H1 (cell line): ENCODE measurements at regions not wholly inside any gene's neighbourhood (a gene's known extent, or its start where the extent isn't known, plus 50 kb on each side); places are given as distances from the start of the nearest gene placed in this dataset.

Experiments used
- CTCF ChIA-PET: fragments of 300-600 bp; sonication (Branson Sonifier 250); formaldehyde crosslinking; loops from one replicate; lab custom pipeline; 2021; ENCODE audit not compliant: partially characterized antibody; lab: Charles Lee
- POLR2A ChIA-PET: fragments of 300-600 bp; sonication (Branson Sonifier 250); formaldehyde crosslinking; loops from one replicate; lab custom pipeline; 2021; ENCODE audit warnings: inconsistent platforms; ENCODE audit not compliant: partially characterized antibody; lab: Charles Lee
- DNase-seq, 2 experiments: peaks; one replicate each; pipeline versions ENCODE4 v3.0.0 to v3.0.0-alpha.2; 2010 to 2022; ENCODE audit warnings: low spot score in 2 of 2, low read depth in 1 of 2, mixed read lengths in 1 of 2
- FAIRE-seq: peaks from 2 replicates; lab custom pipeline; 2011; peaks lifted over from hg19 to GRCh38; lab: Jason Lieb, UNC
- H2AFZ ChIP-seq: 2 replicates; pipeline ENCODE4 v1.8.1; 2012; ENCODE audit warnings: low read length, inconsistent platforms
- H2AK5ac ChIP-seq: 2 replicates; pipeline ENCODE4 v1.6.1; 2013; ENCODE audit warnings: low read depth, low read length
- H2BK120ac ChIP-seq: replicated peaks from 2 replicates; pipeline ENCODE3; 2013; ENCODE audit warnings: low read depth, low read length, inconsistent platforms
- H2BK12ac ChIP-seq: 2 replicates; pipeline ENCODE4 v1.6.1; 2013; ENCODE audit warnings: low read depth, low read length
- H2BK15ac ChIP-seq: 2 replicates; pipeline ENCODE4 v1.6.1; 2013; ENCODE audit warnings: low read length
- H2BK20ac ChIP-seq: 2 replicates; pipeline ENCODE4 v1.6.1; 2013; ENCODE audit warnings: low read length
- H2BK5ac ChIP-seq: 2 replicates; pipeline ENCODE4 v1.6.1; 2013; ENCODE audit warnings: low read depth, low read length
- H3K14ac ChIP-seq: 2 replicates; pipeline ENCODE4 v1.6.1; 2013; ENCODE audit warnings: inconsistent platforms; ENCODE audit not compliant: insufficient read length
- H3K18ac ChIP-seq: 2 replicates; pipeline ENCODE4 v1.6.1; 2013; ENCODE audit warnings: low read length; ENCODE audit errors: extremely low read depth
- H3K23ac ChIP-seq: 2 replicates; pipeline ENCODE4 v1.6.1; 2013; ENCODE audit warnings: inconsistent platforms; ENCODE audit not compliant: insufficient read length
- H3K23me2 ChIP-seq: 2 replicates; pipeline ENCODE4 v1.6.1; 2013; ENCODE audit warnings: low read depth, low read length
- H3K27ac ChIP-seq: 2 replicates; pipeline ENCODE4 v1.6.1; 2011; ENCODE audit warnings: low read depth, low read length, inconsistent platforms
- H3K27me3 ChIP-seq, 4 experiments: replicated peaks in 1 of 4; 1 replicate in 1 of 4; 2 replicates in 3 of 4; pipeline versions ENCODE4 v1.6.1 to v1.8.1; 2011 to 2013; ENCODE audit warnings: low read length in 3 of 4, mild to moderate bottlenecking in 3 of 4, inconsistent platforms in 2 of 4, mixed read lengths in 2 of 4, moderate library complexity in 1 of 4; ENCODE audit not compliant: control insufficient read depth in 3 of 4, insufficient read depth in 3 of 4; ENCODE audit errors: extremely low read depth in 1 of 4
- H3K36me3 ChIP-seq, 4 experiments: 2 replicates each; pipeline versions ENCODE4 v1.6.1 to v1.8.1; 2011 to 2013; ENCODE audit warnings: mild to moderate bottlenecking in 4 of 4, low read length in 3 of 4, moderate library complexity in 2 of 4, control low read depth in 1 of 4, inconsistent platforms in 1 of 4; ENCODE audit not compliant: insufficient read depth in 4 of 4, control insufficient read depth in 2 of 4
- H3K4ac ChIP-seq: replicated peaks from 2 replicates; pipeline ENCODE3; 2013; ENCODE audit warnings: low read length, low read depth, mixed read lengths, inconsistent platforms; ENCODE audit not compliant: insufficient read length
- H3K4me1 ChIP-seq, 4 experiments: replicated peaks in 1 of 4; 1 replicate in 1 of 4; 2 replicates in 3 of 4; pipeline versions ENCODE4 v1.6.1 to v1.8.1; 2011 to 2013; ENCODE audit warnings: low read length in 3 of 4, inconsistent platforms in 2 of 4, mixed read lengths in 1 of 4; ENCODE audit not compliant: insufficient read depth in 4 of 4, control insufficient read depth in 3 of 4
- H3K4me2 ChIP-seq, 2 experiments: 2 replicates each; pipeline versions ENCODE4 v1.6.1 to v1.8.1; 2011 to 2013; ENCODE audit warnings: low read depth in 2 of 2, low read length in 2 of 2, control low read depth in 1 of 2, inconsistent platforms in 1 of 2, mild to moderate bottlenecking in 1 of 2; ENCODE audit not compliant: insufficient read depth in 1 of 2
- H3K4me3 ChIP-seq, 4 experiments: fragments of 200-600, 300-600 bp in 1 of 4; sonication (generic), shearing (Covaris generic), sonication (Bioruptor Twin) in 1 of 4; 2 replicates each; pipeline versions ENCODE4 v1.5.1 to v1.8.1; 2011 to 2016; ENCODE audit warnings: low read length in 4 of 4, low read depth in 3 of 4, control low read depth in 2 of 4, inconsistent platforms in 2 of 4, mild to moderate bottlenecking in 2 of 4, mixed read lengths in 1 of 4, moderate library complexity in 1 of 4; ENCODE audit not compliant: insufficient read depth in 2 of 4; ENCODE audit errors: extremely low read depth in 1 of 4
- H3K56ac ChIP-seq: replicated peaks from 2 replicates; pipeline ENCODE3; 2013; ENCODE audit warnings: low read depth, mild to moderate bottlenecking, mixed read lengths, low read length, inconsistent platforms; ENCODE audit not compliant: insufficient read length
- H3K79me1 ChIP-seq: 2 replicates; pipeline ENCODE4 v1.6.1; 2013; ENCODE audit warnings: low read depth, low read length, control low read depth
- H3K79me2 ChIP-seq, 2 experiments: 2 replicates each; pipeline versions ENCODE4 v1.6.1 to v1.8.1; 2012 to 2013; ENCODE audit warnings: low read length in 2 of 2, mild to moderate bottlenecking in 2 of 2, inconsistent platforms in 1 of 2; ENCODE audit not compliant: insufficient read depth in 2 of 2, control insufficient read depth in 1 of 2
- H3K9ac ChIP-seq, 4 experiments: replicated peaks in 1 of 4; 1 replicate in 1 of 4; 2 replicates in 3 of 4; pipeline versions ENCODE4 v1.6.1 to v1.8.1; 2011 to 2013; ENCODE audit warnings: low read depth in 3 of 4, low read length in 3 of 4, control low read depth in 2 of 4, mild to moderate bottlenecking in 2 of 4, moderate library complexity in 2 of 4, inconsistent platforms in 1 of 4; ENCODE audit errors: extremely low read depth in 1 of 4
- H3K9me3 ChIP-seq, 2 experiments: 2 replicates each; pipeline versions ENCODE4 v1.6.1 to v1.8.1; 2012 to 2013; ENCODE audit warnings: mild to moderate bottlenecking in 2 of 2, moderate library complexity in 2 of 2, control low read depth in 1 of 2, inconsistent platforms in 1 of 2, low read depth in 1 of 2, low read length in 1 of 2, mixed read lengths in 1 of 2; ENCODE audit not compliant: insufficient read depth in 2 of 2
- H4K20me1 ChIP-seq, 2 experiments: replicated peaks in 1 of 2; 2 replicates each; pipeline versions ENCODE3 to v1.8.1; 2011 to 2013; ENCODE audit warnings: inconsistent platforms in 2 of 2, low read length in 2 of 2, mild to moderate bottlenecking in 1 of 2; ENCODE audit not compliant: insufficient read depth in 2 of 2, control insufficient read depth in 1 of 2
- H4K5ac ChIP-seq: 2 replicates; pipeline ENCODE4 v1.6.1; 2013; ENCODE audit warnings: low read length, low read depth, mixed read lengths, inconsistent platforms; ENCODE audit not compliant: insufficient read length
- H4K8ac ChIP-seq: 2 replicates; pipeline ENCODE4 v1.8.0; 2013; ENCODE audit warnings: mild to moderate bottlenecking, moderate library complexity, low read length, inconsistent platforms; ENCODE audit not compliant: insufficient read depth; ENCODE audit errors: extremely low read depth
- H4K91ac ChIP-seq: replicated peaks from 2 replicates; pipeline ENCODE3; 2013; ENCODE audit warnings: low read length, mixed read lengths, inconsistent platforms; ENCODE audit not compliant: insufficient read length
- BACH1 ChIP-seq: IDR thresholded peaks from 2 replicates; pipeline ENCODE4 v1.6.1; 2012; ENCODE audit warnings: low read length, improper control_type of control experiment
- CBX8 ChIP-seq: fragments of 300-800, 300-1000 bp; sonication (generic); IDR thresholded peaks from 2 replicates; pipeline ENCODE4 v1.7.1; 2016; ENCODE audit warnings: low read depth, low read length, borderline replicate concordance
- HDAC6 ChIP-seq: IDR thresholded peaks from one replicate; pipeline ENCODE4 v1.7.1; 2012; ENCODE audit warnings: low read depth, mild to moderate bottlenecking, inconsistent platforms, low read length, moderate library complexity
- PHF8 ChIP-seq: fragments of 200-600 bp; sonication (generic); conservative IDR thresholded peaks from 2 replicates; pipeline ENCODE4 v1.7.1; 2012; ENCODE audit warnings: low read depth, mild to moderate bottlenecking, inconsistent platforms, low read length, moderate library complexity
- POLR2A ChIP-seq, 2 experiments: IDR thresholded peaks; 1 replicate in 1 of 2; 2 replicates in 1 of 2; pipeline ENCODE4 v1.6.1; 2011; ENCODE audit warnings: low read depth in 2 of 2, low read length in 2 of 2, mild to moderate bottlenecking in 2 of 2; ENCODE audit errors: control extremely low read depth in 1 of 2
- POLR2AphosphoS5 ChIP-seq: IDR thresholded peaks from 2 replicates; pipeline ENCODE4 v1.6.1; 2011; ENCODE audit warnings: low read depth, low read length
- RBBP5 ChIP-seq: IDR thresholded peaks from 2 replicates; pipeline ENCODE4 v1.7.1; 2012; ENCODE audit warnings: low read depth, mild to moderate bottlenecking, inconsistent platforms, low read length, moderate library complexity, borderline replicate concordance
- RFX5 ChIP-seq: IDR thresholded peaks from 2 replicates; pipeline ENCODE4 v1.6.1; 2011; ENCODE audit warnings: low read depth, low read length, improper control_type of control experiment, borderline replicate concordance
- SIRT6 ChIP-seq: IDR thresholded peaks from one replicate; pipeline ENCODE4 v1.7.1; 2012; ENCODE audit warnings: low read length, inconsistent platforms
- TCF12 ChIP-seq: IDR thresholded peaks from 2 replicates; pipeline ENCODE4 v1.6.1; 2011; ENCODE audit warnings: low read depth, mild to moderate bottlenecking, low read length
- TF ChIP-seq, protein P1 (sequence below), 3 experiments: IDR thresholded peaks; 1 replicate in 2 of 3; 2 replicates in 1 of 3; pipeline versions ENCODE4 v1.5.1 to v1.6.1; 2011; ENCODE audit warnings: low read length in 3 of 3, mild to moderate bottlenecking in 3 of 3, inconsistent platforms in 2 of 3, low read depth in 1 of 3, moderate library complexity in 1 of 3; ENCODE audit not compliant: insufficient read depth in 1 of 3; ENCODE audit errors: control extremely low read depth in 1 of 3

DNA sequence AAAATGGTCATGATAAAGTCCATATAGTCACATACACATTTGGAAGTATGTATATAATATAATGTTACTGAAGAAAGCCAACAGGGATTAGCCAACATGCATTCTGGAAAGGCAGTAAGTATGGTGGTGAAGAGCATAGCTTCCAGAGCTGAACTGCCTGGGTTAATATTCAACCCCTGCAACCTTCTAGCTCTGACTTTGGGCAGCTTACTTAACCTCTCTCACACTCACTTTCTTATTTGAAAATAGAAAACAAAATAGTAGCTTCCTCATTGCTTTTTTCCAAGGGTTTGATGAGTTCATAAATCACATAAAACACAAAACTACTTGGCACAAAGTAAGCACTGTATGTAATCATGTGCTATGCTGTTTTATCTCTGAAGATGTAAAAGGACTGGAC, 216.4 kb downstream of the CHIC2 start:
- no peak overlapping the region for H2BK5ac ChIP-seq
- H3K23ac ChIP-seq, result no peak overlapping the region
- H2AK5ac ChIP-seq, result no peak overlapping the region
- no peak overlapping the region for H2BK120ac ChIP-seq
- ChIA-PET CTCF (no interaction called here), POLR2A (no interaction called here)
- no peak overlapping the region for H3K4me2 ChIP-seq
- H2BK20ac ChIP-seq, result no peak overlapping the region
- no peak for DNase-seq
- no peak overlapping the region for H2AFZ ChIP-seq
- no peak overlapping the region for H3K27ac ChIP-seq
- H3K9me3 ChIP-seq, result no peaks in the 10 kb centered on the region
- no peaks in the 10 kb centered on the region for H3K79me2 ChIP-seq
- H2BK12ac ChIP-seq, result no peak overlapping the region
- H3K4ac ChIP-seq, result no peak overlapping the region
- FAIRE-seq, result no peak
- no peak overlapping the region for H3K14ac ChIP-seq
- no peak overlapping the region for H4K91ac ChIP-seq
- TF ChIP-seq RFX5, result no peak
- TF ChIP-seq, protein P1, sequence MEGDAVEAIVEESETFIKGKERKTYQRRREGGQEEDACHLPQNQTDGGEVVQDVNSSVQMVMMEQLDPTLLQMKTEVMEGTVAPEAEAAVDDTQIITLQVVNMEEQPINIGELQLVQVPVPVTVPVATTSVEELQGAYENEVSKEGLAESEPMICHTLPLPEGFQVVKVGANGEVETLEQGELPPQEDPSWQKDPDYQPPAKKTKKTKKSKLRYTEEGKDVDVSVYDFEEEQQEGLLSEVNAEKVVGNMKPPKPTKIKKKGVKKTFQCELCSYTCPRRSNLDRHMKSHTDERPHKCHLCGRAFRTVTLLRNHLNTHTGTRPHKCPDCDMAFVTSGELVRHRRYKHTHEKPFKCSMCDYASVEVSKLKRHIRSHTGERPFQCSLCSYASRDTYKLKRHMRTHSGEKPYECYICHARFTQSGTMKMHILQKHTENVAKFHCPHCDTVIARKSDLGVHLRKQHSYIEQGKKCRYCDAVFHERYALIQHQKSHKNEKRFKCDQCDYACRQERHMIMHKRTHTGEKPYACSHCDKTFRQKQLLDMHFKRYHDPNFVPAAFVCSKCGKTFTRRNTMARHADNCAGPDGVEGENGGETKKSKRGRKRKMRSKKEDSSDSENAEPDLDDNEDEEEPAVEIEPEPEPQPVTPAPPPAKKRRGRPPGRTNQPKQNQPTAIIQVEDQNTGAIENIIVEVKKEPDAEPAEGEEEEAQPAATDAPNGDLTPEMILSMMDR (IDR thresholded peaks at IDR 0.05; ENCODE audit: control extremely low read depth in 1 of 3, insufficient read depth in 1 of 3, low read depth in 1 of 3, low read length in 3 of 3), result no peak
- no peak for TF ChIP-seq HDAC6
- TF ChIP-seq PHF8, result no peak
- no peak for TF ChIP-seq POLR2A (IDR thresholded peaks at IDR 0.05; ENCODE audit: control extremely low read depth in 1 of 2, low read depth in 2 of 2, low read length in 2 of 2)
- no peak for TF ChIP-seq TCF12
- TF ChIP-seq SIRT6, result no peak
- no peak for TF ChIP-seq POLR2AphosphoS5
- TF ChIP-seq BACH1, result no peak
- no peak for TF ChIP-seq CBX8
- no peak for TF ChIP-seq RBBP5
- H4K20me1 ChIP-seq, result no peaks in the 10 kb centered on the region
- H3K79me1 ChIP-seq, result no peaks in the 10 kb centered on the region
- H3K23me2 ChIP-seq, result peaks cover 1% of the 10 kb centered on the region; the same call in 1 of the 2 replicates
- H3K56ac ChIP-seq, result no peak overlapping the region
- no peaks in the 10 kb centered on the region for H3K36me3 ChIP-seq
- H4K5ac ChIP-seq, result no peak overlapping the region
- H3K27me3 ChIP-seq, result no peaks in the 10 kb centered on the region
- no peak overlapping the region for H4K8ac ChIP-seq
- no peak overlapping the region for H2BK15ac ChIP-seq
- H3K9ac ChIP-seq, result no peak overlapping the region
- peaks cover 0 to 6% (median 2%) of the 10 kb centered on the region in 4 experiments; a peak in 1 of 7 replicates for H3K4me1 ChIP-seq
- no peak overlapping the region for H3K18ac ChIP-seq
- H3K4me3 ChIP-seq, result no peak overlapping the region
